ENCODE measurements at regions not wholly inside any gene's neighbourhood (a gene's known extent, or its start where the extent isn't known, plus 50 kb on each side); places are given as distances from the start of the nearest gene placed in this dataset.
A peak's percentile ranks its signal among the peaks of the same experiment; 100 is the strongest.

- no peak for DNase-seq
These were observed 101.7 kb upstream of the CASZ1 start for GRCh38 chr1:10897981-10898728.

GRCh38 chr1:10898921-10899320 is 102.5 kb upstream of the CASZ1 start:
- DNase-seq = no peak

- no peak for DNase-seq
These were observed 103.2 kb upstream of the CASZ1 start for GRCh38 chr1:10899490-10900250.

GRCh38 chr1:10900251-10900651 is 103.8 kb upstream of the CASZ1 start:
- no peak for DNase-seq

- DNase-seq = peak; percentile 63
These were observed 104.2 kb upstream of the CASZ1 start for GRCh38 chr1:10900691-10901090.

GRCh38 chr1:10901091-10901890 is 104.8 kb upstream of the CASZ1 start:
- DNase-seq = no peak

- DNase-seq = no peak
These were observed 105.7 kb upstream of the CASZ1 start for GRCh38 chr1:10901891-10902805.

GRCh38 chr1:10903421-10903820 is 107.0 kb upstream of the CASZ1 start:
- no peak for DNase-seq

- no peak for DNase-seq
These were observed 107.4 kb upstream of the CASZ1 start for GRCh38 chr1:10903821-10904220.

- DNase-seq = no peak
These were observed 107.8 kb upstream of the TARDBP start for GRCh38 chr1:10904396-10905358.

GRCh38 chr1:10905841-10906655 is 106.4 kb upstream of the TARDBP start:
- DNase-seq = no peak

GRCh38 chr1:10906866-10907519 is 105.5 kb upstream of the TARDBP start:
- peak; percentile 80 for DNase-seq

- DNase-seq = no peak
These were observed 104.2 kb upstream of the TARDBP start for GRCh38 chr1:10908266-10908665.

GRCh38 chr1:10909697-10910680 is 102.5 kb upstream of the TARDBP start:
- peak; percentile 84 for DNase-seq

GRCh38 chr1:10910681-10911489 is 101.6 kb upstream of the TARDBP start:
- DNase-seq = no peak

- no peak for DNase-seq
These were observed 100.8 kb upstream of the TARDBP start for GRCh38 chr1:10911490-10912166.

- no peak for DNase-seq
These were observed 100.0 kb upstream of the TARDBP start for GRCh38 chr1:10912441-10912840.
